Upper lobe of left lung (tissue), 6 donors: ENCODE measurements at regions not wholly inside any gene's neighbourhood (a gene's known extent, or its start where the extent isn't known, plus 50 kb on each side); places are given as distances from the start of the nearest gene placed in this dataset.

Experiments
- ATAC-seq, 2 donors: fragments of 200-7000 bp; cut with Tn5 transposase; one replicate each; pipeline ENCODE4 v1.9.1; 2022; ENCODE audit warnings: mild to moderate bottlenecking in 2 of 2, moderate library complexity in 2 of 2; ENCODE audit not compliant: low FRiP score in 2 of 2
- DNase-seq, 2 donors: peaks; one replicate each; pipeline ENCODE4 v3.0.0-alpha.2; 2019 to 2020
- H3K27ac ChIP-seq, 4 donors: fragments of 200-600 bp; sonication (generic); one replicate each; pipeline ENCODE4 v1.5.1; 2016 to 2019
- H3K27me3 ChIP-seq, 4 donors: fragments of 200-600 bp; sonication (generic); one replicate each; pipeline ENCODE4 v1.5.1; 2017 to 2019
- H3K36me3 ChIP-seq, 4 donors: fragments of 200-600 bp; sonication (generic); one replicate each; pipeline ENCODE4 v1.5.1; 2016 to 2019
- H3K4me1 ChIP-seq, 4 donors: fragments of 200-600 bp; sonication (generic); one replicate each; pipeline ENCODE4 v1.5.1; 2018 to 2019
- H3K4me3 ChIP-seq, 4 donors: fragments of 200-600 bp; sonication (generic); one replicate each; pipeline ENCODE4 v1.5.1; 2017 to 2019; ENCODE audit warnings: mild to moderate bottlenecking in 2 of 4, moderate library complexity in 1 of 4
- H3K9me3 ChIP-seq, 4 donors: fragments of 200-600 bp; sonication (generic); one replicate each; pipeline ENCODE4 v1.5.1; 2018 to 2019
- CTCF ChIP-seq, 6 experiments: fragments of 450-650 bp in 4 of 6; fragments of 200-600 bp in 2 of 6; sonication (generic) in 2 of 6; IDR thresholded peaks; one replicate each; pipeline ENCODE4 v1.5.1; 2016 to 2019; ENCODE audit warnings: antibody characterized with exemption in 6 of 6
- EP300 ChIP-seq, 4 donors: sonication (generic); formaldehyde crosslinking; IDR thresholded peaks; one replicate each; pipeline ENCODE4 v1.5.1; 2017; ENCODE audit warnings: antibody characterized with exemption in 4 of 4, control low read depth in 2 of 4
- POLR2A ChIP-seq, 4 donors: fragments of 450-650 bp; IDR thresholded peaks; one replicate each; pipeline ENCODE4 v1.5.1; 2016 to 2017; ENCODE audit warnings: antibody characterized with exemption in 4 of 4, mild to moderate bottlenecking in 2 of 4
- POLR2AphosphoS5 ChIP-seq, 2 donors: sonication (generic); formaldehyde crosslinking; IDR thresholded peaks; one replicate each; pipeline ENCODE4 v1.5.1; 2017; ENCODE audit warnings: antibody characterized with exemption in 2 of 2
- WGBS, 2 donors: methylation state at CpG; one replicate each; pipeline ENCODE4 v1.1.5; 2017 to 2018; 5-methylcytosine and 5-hydroxymethylcytosine counted together
- donor health status: DM: no; HTN: no; CAD: no; lungs with moderate emphysema.
- donor health status: DM: no; HTN: yes; CAD: no; lungs with severe emphysema.

DNA sequence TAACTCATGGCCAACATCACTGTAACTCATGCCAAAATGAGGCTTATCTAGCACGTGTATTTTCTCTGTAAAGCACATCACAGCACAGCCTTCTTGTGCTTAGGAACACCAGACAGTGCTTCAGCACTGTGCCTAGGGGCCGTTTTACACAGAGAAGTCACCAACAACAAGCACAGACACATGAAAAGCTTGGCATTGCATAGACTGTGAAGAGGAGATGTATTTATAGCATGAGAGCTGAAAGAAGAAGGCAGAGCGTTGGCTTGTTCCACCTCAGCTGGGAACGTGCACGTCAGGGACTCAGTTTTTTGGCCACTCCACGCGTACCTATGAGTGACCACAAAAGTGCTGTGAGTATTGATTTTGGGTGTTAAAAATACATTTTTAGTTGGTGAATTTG lies 116.3 kb upstream of the SFRP2 start:
- WGBS, 2 donors: 80 to 87% methylated on average over 7 of the region's 7 CpGs
- no peaks in the 10 kb centered on the region for H3K27me3 ChIP-seq
- no peak overlapping the region for H3K27ac ChIP-seq
- H3K9me3 ChIP-seq: no peaks in the 10 kb centered on the region
- TF ChIP-seq POLR2AphosphoS5 (IDR thresholded peaks at IDR 0.05): no peak
- TF ChIP-seq POLR2A (IDR thresholded peaks at IDR 0.05): no peak
- no peak for TF ChIP-seq EP300 (IDR thresholded peaks at IDR 0.05)
- no peak for TF ChIP-seq CTCF (IDR thresholded peaks at IDR 0.05)
- ATAC-seq (no peak), DNase-seq (no peak)
- no peak overlapping the region for H3K4me3 ChIP-seq
- no peaks in the 10 kb centered on the region for H3K4me1 ChIP-seq
- H3K36me3 ChIP-seq: no peaks in the 10 kb centered on the region

DNA sequence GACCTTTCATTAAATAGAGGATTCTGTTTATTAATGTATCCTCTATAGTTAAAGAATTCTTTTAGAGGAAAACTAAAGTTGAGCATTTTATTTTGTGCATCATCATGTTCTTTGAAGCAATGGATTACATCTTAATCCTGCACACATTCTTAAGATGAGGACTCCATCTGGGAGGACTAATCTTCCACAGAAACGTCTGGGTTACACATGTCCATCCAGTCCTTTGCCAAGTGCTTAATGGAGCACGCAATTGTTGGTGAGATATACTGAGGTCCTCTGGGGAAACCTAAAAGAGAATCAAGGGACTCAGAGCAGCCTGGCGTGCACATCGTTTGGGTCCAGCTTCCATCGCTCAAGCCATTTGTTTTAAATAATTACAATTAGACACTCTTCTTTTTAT lies 115.1 kb upstream of the SFRP2 start:
- Histone ChIP-seq H3K9me3 (no peaks in the 10 kb centered on the region), H3K4me3 (no peak overlapping the region), H3K36me3 (no peaks in the 10 kb centered on the region), H3K27me3 (no peaks in the 10 kb centered on the region), H3K4me1 (no peaks in the 10 kb centered on the region), H3K27ac (no peak overlapping the region)
- TF ChIP-seq POLR2A (IDR thresholded peaks at IDR 0.05) (no peak), POLR2AphosphoS5 (IDR thresholded peaks at IDR 0.05) (no peak)
- WGBS, 2 donors: 86% methylated on average over 5 of the region's 5 CpGs
- DNase-seq: no peak
- no peak for ATAC-seq

DNA sequence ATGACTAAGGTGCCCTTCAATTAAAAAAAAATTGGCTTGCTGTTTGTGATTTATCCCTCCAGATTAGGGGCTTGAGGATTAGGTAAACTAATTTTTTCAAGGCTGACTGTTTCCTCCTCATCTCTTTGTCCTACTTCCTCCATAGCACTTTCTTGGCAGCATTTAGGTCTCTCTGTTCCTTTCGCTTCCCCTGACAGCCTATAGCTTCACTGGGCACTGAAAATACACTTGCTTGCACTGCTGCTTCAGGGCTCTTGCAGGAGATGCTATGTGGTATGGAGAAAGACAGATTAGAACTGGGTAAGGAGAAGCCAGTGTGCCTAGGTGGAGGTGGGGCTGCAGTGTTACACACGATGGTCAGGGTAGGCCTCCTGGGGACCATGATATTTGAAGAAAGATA lies 112.3 kb upstream of the SFRP2 start:
- no peak overlapping the region for H3K27ac ChIP-seq
- no peak for ATAC-seq
- WGBS, 2 donors: 55 to 61% methylated on average over 2 of the region's 2 CpGs
- H3K4me1 ChIP-seq: no peaks in the 10 kb centered on the region
- TF ChIP-seq POLR2AphosphoS5 (IDR thresholded peaks at IDR 0.05): no peak
- no peak for TF ChIP-seq EP300 (IDR thresholded peaks at IDR 0.05)
- TF ChIP-seq CTCF (IDR thresholded peaks at IDR 0.05): no peak
- no peak for TF ChIP-seq POLR2A (IDR thresholded peaks at IDR 0.05)
- no peak overlapping the region for H3K4me3 ChIP-seq
- no peaks in the 10 kb centered on the region for H3K27me3 ChIP-seq
- DNase-seq: no peak
- H3K36me3 ChIP-seq: no peaks in the 10 kb centered on the region
- no peaks in the 10 kb centered on the region for H3K9me3 ChIP-seq

DNA sequence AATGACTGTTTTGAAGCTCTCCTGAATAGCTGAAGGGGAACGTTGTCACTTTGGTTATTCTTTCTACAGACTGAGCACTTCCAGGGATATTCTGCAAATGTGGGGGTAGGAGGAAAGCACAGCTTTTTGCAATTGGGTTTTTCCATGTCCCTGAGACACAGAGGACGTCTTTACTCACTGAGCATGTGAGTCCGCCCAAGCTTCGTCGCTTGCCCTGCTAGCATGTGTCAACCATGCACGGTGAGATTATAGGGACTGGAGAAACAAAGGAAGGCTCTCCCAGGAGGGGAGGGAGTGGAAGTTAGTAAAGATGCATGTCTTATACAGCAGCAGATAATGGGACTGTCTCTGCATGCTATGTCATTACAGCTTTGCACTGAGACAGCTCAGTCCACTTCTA lies 111.5 kb upstream of the SFRP2 start:
- no peak overlapping the region for H3K4me3 ChIP-seq

DNA sequence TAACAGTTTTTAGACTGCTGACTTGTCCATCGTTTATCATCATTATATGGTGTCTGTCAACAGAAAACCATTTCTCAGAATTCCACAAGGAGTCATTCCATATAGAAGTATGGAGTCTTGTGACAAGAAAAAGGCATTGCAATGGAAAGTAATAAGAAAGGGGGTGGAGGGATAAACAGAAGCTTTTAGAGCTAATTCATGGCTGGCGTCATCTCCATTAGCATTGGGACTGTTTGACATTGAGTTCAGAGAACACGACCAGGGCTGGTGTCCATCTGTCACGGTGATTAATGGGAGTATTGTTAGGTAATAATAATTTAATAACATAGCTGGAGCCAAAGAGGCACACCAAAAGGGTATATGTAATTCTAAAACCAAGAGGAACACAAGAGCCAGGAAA lies 101.9 kb upstream of the SFRP2 start:
- TF ChIP-seq POLR2A (IDR thresholded peaks at IDR 0.05): no peak
- TF ChIP-seq POLR2AphosphoS5 (IDR thresholded peaks at IDR 0.05): no peak
- TF ChIP-seq EP300 (IDR thresholded peaks at IDR 0.05): no peak
- TF ChIP-seq CTCF (IDR thresholded peaks at IDR 0.05): no peak
- whole genome bisulfite sequencing, 2 donors: 80% methylated on average over 4 of the region's 4 CpGs
- H3K4me1 ChIP-seq: no peaks in the 10 kb centered on the region

More for the DNA sequence above, 111.5 kb upstream of the SFRP2 start:
- H3K27me3 ChIP-seq: no peaks in the 10 kb centered on the region
- TF ChIP-seq EP300 (IDR thresholded peaks at IDR 0.05) (no peak), CTCF (IDR thresholded peaks at IDR 0.05) (no peak), POLR2AphosphoS5 (IDR thresholded peaks at IDR 0.05) (no peak), POLR2A (IDR thresholded peaks at IDR 0.05) (no peak)
- no peaks in the 10 kb centered on the region for H3K9me3 ChIP-seq
- DNase-seq (no peak), ATAC-seq (no peak)
- 74 to 82% methylated on average over 6 of the region's 6 CpGs for WGBS, 2 donors
- H3K27ac ChIP-seq: no peak overlapping the region
- no peaks in the 10 kb centered on the region for H3K4me1 ChIP-seq
- H3K36me3 ChIP-seq: no peaks in the 10 kb centered on the region

More for the DNA sequence above, 101.9 kb upstream of the SFRP2 start:
- Histone ChIP-seq H3K4me3 (no peak overlapping the region), H3K27me3 (no peaks in the 10 kb centered on the region), H3K9me3 (no peaks in the 10 kb centered on the region), H3K27ac (no peak overlapping the region), H3K36me3 (no peaks in the 10 kb centered on the region)
- DNase-seq (no peak), ATAC-seq (no peak)
